ENCODE measurements at regions not wholly inside any gene's neighbourhood (a gene's known extent, or its start where the extent isn't known, plus 50 kb on each side); places are given as distances from the start of the nearest gene placed in this dataset.

DNA sequence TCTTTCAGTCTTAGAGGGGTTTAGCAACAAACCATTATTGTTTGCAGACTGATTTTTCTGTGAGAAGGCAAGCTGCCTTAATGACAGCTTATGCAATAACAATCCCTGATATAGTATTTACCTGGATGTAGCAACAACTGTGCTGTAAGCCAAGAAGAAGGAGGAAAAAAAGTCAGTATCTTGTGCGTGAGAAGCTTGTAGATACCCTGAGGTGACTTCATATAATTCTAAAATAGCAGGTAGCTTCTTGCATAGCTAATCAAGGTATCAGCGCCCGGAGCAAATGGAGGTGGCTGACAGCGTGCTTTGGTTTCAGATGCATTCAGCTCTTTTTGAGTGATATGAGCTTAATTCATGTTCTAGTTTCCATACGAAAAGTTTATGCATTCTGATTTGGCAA, 309.8 kb downstream of the KLF5 start:
- TF ChIP-seq POLR2A (IDR thresholded peaks at IDR 0.05) (no peak), CTCF (IDR thresholded peaks at IDR 0.05) (no peak)

Data from ovary (tissue), 3 donors.